B cell (primary cell): ENCODE measurements at regions not wholly inside any gene's neighbourhood (a gene's known extent, or its start where the extent isn't known, plus 50 kb on each side); places are given as distances from the start of the nearest gene placed in this dataset.

Source experiments
- ATAC-seq: fragments of 200-7000 bp; cut with Tn5 transposase; one replicate; pipeline ENCODE4 v1.10.0; 2021; ENCODE audit warnings: low read depth, mild to moderate bottlenecking, moderate number of reproducible peaks, moderate library complexity
- CTCF ChIA-PET: fragments of 350-600 bp; sonication (Branson Sonifier 250); formaldehyde crosslinking; loops from one replicate; lab custom pipeline; 2021; ENCODE audit warnings: antibody characterized with exemption, inconsistent platforms; lab: Charles Lee
- POLR2A ChIA-PET: fragments of 350-600 bp; sonication (Branson Sonifier 250); formaldehyde crosslinking; loops from one replicate; lab custom pipeline; 2021; ENCODE audit warnings: antibody characterized with exemption; lab: Charles Lee
- DNase-seq: peaks from one replicate; pipeline ENCODE4 v3.0.0; 2013
- H2AFZ ChIP-seq: 2 replicates; pipeline ENCODE4 v1.6.1; 2012; ENCODE audit warnings: mild to moderate bottlenecking, low read depth, low read length; ENCODE audit not compliant: insufficient read depth, poor library complexity, severe bottlenecking
- H3K27ac ChIP-seq, 2 donors: 1 replicate in 1 of 2; 2 replicates in 1 of 2; pipeline ENCODE4 v1.5.1; 2012 to 2013; ENCODE audit warnings: low read length in 2 of 2, mild to moderate bottlenecking in 2 of 2, moderate library complexity in 1 of 2
- H3K27me3 ChIP-seq, 4 experiments: fragments of 200-600 bp in 1 of 4; sonication (generic) in 1 of 4; replicated peaks in 1 of 4; 1 replicate in 2 of 4; 2 replicates in 2 of 4; pipeline versions ENCODE4 v1.6.1 to v1.7.0; 2013 to 2016; ENCODE audit warnings: low read length in 3 of 4, mild to moderate bottlenecking in 2 of 4, mixed read lengths in 1 of 4, moderate library complexity in 1 of 4; ENCODE audit not compliant: insufficient read depth in 4 of 4, control insufficient read depth in 3 of 4; ENCODE audit errors: control extremely low read depth in 1 of 4
- H3K36me3 ChIP-seq, 2 experiments: replicated peaks in 1 of 2; 1 replicate in 1 of 2; 2 replicates in 1 of 2; pipeline versions ENCODE4 v1.6.1 to v1.7.1; 2013; ENCODE audit warnings: low read length in 1 of 2; ENCODE audit not compliant: insufficient read depth in 2 of 2, control insufficient read depth in 1 of 2; ENCODE audit errors: control extremely low read depth in 1 of 2, extremely low read depth in 1 of 2
- H3K4me1 ChIP-seq, 2 donors: fragments of 200-600 bp in 1 of 2; sonication (generic) in 1 of 2; 1 replicate in 1 of 2; 2 replicates in 1 of 2; pipeline versions ENCODE4 v1.5.1 to v1.6.1; 2013 to 2017; ENCODE audit warnings: low read length in 2 of 2; ENCODE audit not compliant: control insufficient read depth in 2 of 2, insufficient read depth in 2 of 2
- H3K4me2 ChIP-seq: replicated peaks from 2 replicates; pipeline ENCODE3; 2012; ENCODE audit warnings: mild to moderate bottlenecking, low read depth, low read length; ENCODE audit not compliant: poor library complexity, severe bottlenecking
- H3K4me3 ChIP-seq, 5 experiments: fragments of 200-600 bp in 1 of 5; sonication (generic) in 1 of 5; 1 replicate in 3 of 5; 2 replicates in 2 of 5; pipeline versions ENCODE4 v1.5.1 to v1.7.0; 2011 to 2016; ENCODE audit warnings: low read length in 4 of 5, mild to moderate bottlenecking in 4 of 5, low read depth in 2 of 5, control low read depth in 1 of 5, moderate library complexity in 1 of 5; ENCODE audit not compliant: insufficient read depth in 1 of 5; ENCODE audit errors: control extremely low read depth in 1 of 5, extremely low read depth in 1 of 5
- H3K79me2 ChIP-seq: fragments of 200-600 bp; sonication (generic); one replicate; pipeline ENCODE4 v1.6.0; 2016; ENCODE audit warnings: low read length; ENCODE audit not compliant: control insufficient read depth, insufficient read depth
- H3K9ac ChIP-seq: fragments of 200-600 bp; sonication (generic); 2 replicates; pipeline ENCODE4 v1.6.1; 2017; ENCODE audit warnings: mild to moderate bottlenecking, low read length, moderate library complexity
- H3K9me3 ChIP-seq, 3 donors: one replicate each; pipeline versions ENCODE4 v1.6.1 to v1.7.1; 2013; ENCODE audit warnings: low read length in 2 of 3; ENCODE audit not compliant: control insufficient read depth in 2 of 3, insufficient read depth in 1 of 3; ENCODE audit errors: control extremely low read depth in 1 of 3
- H4K20me1 ChIP-seq: 2 replicates; pipeline ENCODE4 v1.6.0; 2012; ENCODE audit warnings: mild to moderate bottlenecking, low read length; ENCODE audit not compliant: insufficient read depth, control insufficient read depth, poor library complexity, severe bottlenecking
- H3K27ac Mint-ChIP-seq: one replicate; pipeline ENCODE4 v1.8.0; 2021; ENCODE audit warnings: mixed read lengths
- H3K27me3 Mint-ChIP-seq: one replicate; pipeline ENCODE4 v1.8.0; 2021; ENCODE audit warnings: mixed read lengths
- H3K4me1 Mint-ChIP-seq: one replicate; pipeline ENCODE4 v1.8.0; 2021; ENCODE audit warnings: mixed read lengths
- H3K4me3 Mint-ChIP-seq: one replicate; pipeline ENCODE4 v1.8.0; 2021; ENCODE audit warnings: mixed read lengths
- H3K9me3 Mint-ChIP-seq: one replicate; pipeline ENCODE4 v1.8.0; 2022; ENCODE audit warnings: mixed read lengths; ENCODE audit not compliant: insufficient read depth
- CTCF ChIP-seq: fragments of 200-600 bp; IDR thresholded peaks from one replicate; pipeline ENCODE4 v1.8.0; 2022; ENCODE audit warnings: antibody characterized with exemption, mild to moderate bottlenecking
- EZH2 ChIP-seq: IDR thresholded peaks from 2 replicates; pipeline ENCODE4 v1.6.1; 2012; ENCODE audit warnings: borderline replicate concordance, low read depth, mild to moderate bottlenecking, moderate library complexity, low read length; ENCODE audit not compliant: insufficient read depth, poor library complexity, severe bottlenecking
- WGBS: methylation state at CpG from one replicate; pipeline ENCODE4 v1.1.5; 2013; ENCODE audit warnings: missing lambda C conversion rate; ENCODE audit not compliant: insufficient coverage; 5-methylcytosine and 5-hydroxymethylcytosine counted together
- intact Hi-C: fragments of 100-400 bp; cut with micrococcal nuclease; formaldehyde crosslinking; loops from one replicate; pipeline ENCODE4 v1.10.0; 2022

DNA sequence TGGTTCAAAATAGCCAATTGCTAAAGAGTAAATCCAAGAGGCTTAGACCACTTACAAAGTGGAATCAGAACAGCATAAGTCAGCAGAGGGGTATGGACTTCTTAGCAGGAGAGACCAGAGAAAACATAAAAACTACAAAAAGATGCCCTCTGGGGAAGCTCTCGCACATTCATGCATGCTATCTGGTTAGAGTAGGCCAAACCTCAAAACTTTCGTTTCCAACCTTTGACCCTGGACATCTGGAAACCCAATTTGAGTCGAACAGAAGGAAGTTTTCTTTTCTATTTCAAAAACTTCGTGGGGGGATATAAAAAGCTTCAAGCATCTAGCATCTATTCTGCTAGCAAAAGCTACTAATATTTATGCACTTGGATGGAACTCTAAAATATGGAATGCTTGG, 523.9 kb upstream of the AGTR1 start:
- H3K9me3 ChIP-seq, result no peaks in the 10 kb centered on the region
- TF ChIP-seq CTCF, result no peak
- no peak for TF ChIP-seq EZH2
- WGBS, result 80% methylated on average over 1 of the region's 4 CpGs
- CTCF ChIA-PET, result no interaction called here
- no peak overlapping the region for H3K27ac Mint-ChIP-seq
- POLR2A ChIA-PET, result no interaction called here
- no peak for DNase-seq
- H3K4me1 Mint-ChIP-seq, result no peaks in the 10 kb centered on the region
- H3K4me3 Mint-ChIP-seq, result no peak overlapping the region
- intact Hi-C loops, result no loop called here
- H3K4me2 ChIP-seq, result no peak overlapping the region
- H3K9ac ChIP-seq, result no peak overlapping the region
- H3K9me3 Mint-ChIP-seq, result no peaks in the 10 kb centered on the region
- H2AFZ ChIP-seq, result no peak overlapping the region
- H3K36me3 ChIP-seq, result no peaks in the 10 kb centered on the region
- no peaks in the 10 kb centered on the region for H3K27me3 ChIP-seq
- no peak overlapping the region for H3K4me3 ChIP-seq
- no peaks in the 10 kb centered on the region for H3K4me1 ChIP-seq
- H4K20me1 ChIP-seq, result no peaks in the 10 kb centered on the region
- H3K79me2 ChIP-seq, result no peaks in the 10 kb centered on the region
- H3K27me3 Mint-ChIP-seq, result no peaks in the 10 kb centered on the region
- ATAC-seq, result no peak
- no peak overlapping the region for H3K27ac ChIP-seq

DNA sequence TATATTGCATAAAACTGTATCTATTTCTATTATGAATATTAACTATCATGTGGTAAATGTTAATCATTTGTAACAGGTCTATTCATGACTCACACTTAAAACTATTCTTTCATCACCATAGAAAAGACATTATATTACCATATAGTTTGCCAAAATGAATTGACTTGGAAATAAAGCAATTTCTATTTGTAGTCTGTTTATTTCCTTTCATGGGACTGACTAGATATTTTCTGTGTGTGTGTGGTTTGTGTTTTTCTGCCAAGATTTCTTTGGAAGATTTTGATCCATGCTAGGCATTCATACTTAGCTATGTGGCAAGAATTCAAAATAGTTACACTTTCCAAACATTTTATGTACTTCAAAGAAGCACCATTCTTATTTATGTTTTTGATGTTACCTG, 522.5 kb upstream of the AGTR1 start:
- Histone ChIP-seq H2AFZ (no peak overlapping the region), H3K9ac (no peak overlapping the region), H3K27ac (no peak overlapping the region), H3K36me3 (no peaks in the 10 kb centered on the region), H3K4me2 (no peak overlapping the region), H3K27me3 (no peaks in the 10 kb centered on the region), H3K4me3 (no peak overlapping the region), H3K4me1 (no peaks in the 10 kb centered on the region), H3K9me3 (no peaks in the 10 kb centered on the region), H4K20me1 (no peaks in the 10 kb centered on the region), H3K79me2 (no peaks in the 10 kb centered on the region)
- intact Hi-C loops, result no loop called here
- POLR2A ChIA-PET, result no interaction called here
- CTCF ChIA-PET, result no interaction called here
- H3K27me3 Mint-ChIP-seq, result no peaks in the 10 kb centered on the region
- no peak for DNase-seq
- ATAC-seq, result no peak
- TF ChIP-seq CTCF (no peak), EZH2 (no peak)
- H3K4me3 Mint-ChIP-seq, result no peak overlapping the region
- no peak overlapping the region for H3K27ac Mint-ChIP-seq
- no peaks in the 10 kb centered on the region for H3K9me3 Mint-ChIP-seq
- H3K4me1 Mint-ChIP-seq, result no peaks in the 10 kb centered on the region
